ENCODE measurements at regions not wholly inside any gene's neighbourhood (a gene's known extent, or its start where the extent isn't known, plus 50 kb on each side); places are given as distances from the start of the nearest gene placed in this dataset.

DNA sequence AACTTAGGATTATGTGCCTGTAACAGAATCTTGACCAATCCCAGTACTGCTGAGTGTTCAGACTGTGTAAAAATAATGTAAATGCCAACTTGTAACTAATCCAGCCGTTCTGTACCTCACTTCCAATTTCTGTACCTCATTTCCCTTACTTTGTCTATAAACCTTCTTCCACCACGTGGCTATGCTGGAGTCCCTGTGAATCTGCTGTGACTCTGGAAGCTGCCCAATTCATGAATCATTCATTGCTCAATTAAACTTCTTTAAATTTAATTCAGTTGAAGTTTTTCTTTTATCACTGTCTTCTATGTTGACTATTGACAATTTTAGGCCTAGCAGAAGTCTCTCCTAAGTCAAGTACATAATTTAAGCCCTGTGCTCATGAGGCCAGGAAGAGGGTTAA, 215.3 kb upstream of the RHOBTB1 start:
- peak; percentile 66 for DNase-seq (ENCODE audit: low read depth)
- TF ChIP-seq, protein P1, sequence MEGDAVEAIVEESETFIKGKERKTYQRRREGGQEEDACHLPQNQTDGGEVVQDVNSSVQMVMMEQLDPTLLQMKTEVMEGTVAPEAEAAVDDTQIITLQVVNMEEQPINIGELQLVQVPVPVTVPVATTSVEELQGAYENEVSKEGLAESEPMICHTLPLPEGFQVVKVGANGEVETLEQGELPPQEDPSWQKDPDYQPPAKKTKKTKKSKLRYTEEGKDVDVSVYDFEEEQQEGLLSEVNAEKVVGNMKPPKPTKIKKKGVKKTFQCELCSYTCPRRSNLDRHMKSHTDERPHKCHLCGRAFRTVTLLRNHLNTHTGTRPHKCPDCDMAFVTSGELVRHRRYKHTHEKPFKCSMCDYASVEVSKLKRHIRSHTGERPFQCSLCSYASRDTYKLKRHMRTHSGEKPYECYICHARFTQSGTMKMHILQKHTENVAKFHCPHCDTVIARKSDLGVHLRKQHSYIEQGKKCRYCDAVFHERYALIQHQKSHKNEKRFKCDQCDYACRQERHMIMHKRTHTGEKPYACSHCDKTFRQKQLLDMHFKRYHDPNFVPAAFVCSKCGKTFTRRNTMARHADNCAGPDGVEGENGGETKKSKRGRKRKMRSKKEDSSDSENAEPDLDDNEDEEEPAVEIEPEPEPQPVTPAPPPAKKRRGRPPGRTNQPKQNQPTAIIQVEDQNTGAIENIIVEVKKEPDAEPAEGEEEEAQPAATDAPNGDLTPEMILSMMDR (conservative IDR thresholded peaks at IDR 0.05; ENCODE audit: control insufficient read depth, insufficient read depth, low read depth, low read length) = no peak
- no peak overlapping the region for H3K4me3 ChIP-seq (ENCODE audit: control insufficient read depth, low read depth, low read length)

GRCh38 chr10:61157182-61157581, 213.2 kb upstream of the RHOBTB1 start:
- DNase-seq (ENCODE audit: low read depth) = peak; percentile 19
- TF ChIP-seq, protein P1 (conservative IDR thresholded peaks at IDR 0.05; ENCODE audit: control insufficient read depth, insufficient read depth, low read depth, low read length) = no peak
- no peak overlapping the region for H3K4me3 ChIP-seq (ENCODE audit: control insufficient read depth, low read depth, low read length)

GRCh38 chr10:61153771-61154170, 209.8 kb upstream of the RHOBTB1 start:
- no peak overlapping the region for H3K4me3 ChIP-seq (ENCODE audit: control insufficient read depth, low read depth, low read length)
- TF ChIP-seq, protein P1 (conservative IDR thresholded peaks at IDR 0.05; ENCODE audit: control insufficient read depth, insufficient read depth, low read depth, low read length) = no peak
- DNase-seq (ENCODE audit: low read depth) = no peak

- TF ChIP-seq, protein P1 (conservative IDR thresholded peaks at IDR 0.05; ENCODE audit: control insufficient read depth, insufficient read depth, low read depth, low read length) = no peak
- DNase-seq (ENCODE audit: low read depth) = no peak
- no peak overlapping the region for H3K4me3 ChIP-seq (ENCODE audit: control insufficient read depth, low read depth, low read length)
These were observed 207.1 kb upstream of the RHOBTB1 start for GRCh38 chr10:61151059-61151458.

DNA sequence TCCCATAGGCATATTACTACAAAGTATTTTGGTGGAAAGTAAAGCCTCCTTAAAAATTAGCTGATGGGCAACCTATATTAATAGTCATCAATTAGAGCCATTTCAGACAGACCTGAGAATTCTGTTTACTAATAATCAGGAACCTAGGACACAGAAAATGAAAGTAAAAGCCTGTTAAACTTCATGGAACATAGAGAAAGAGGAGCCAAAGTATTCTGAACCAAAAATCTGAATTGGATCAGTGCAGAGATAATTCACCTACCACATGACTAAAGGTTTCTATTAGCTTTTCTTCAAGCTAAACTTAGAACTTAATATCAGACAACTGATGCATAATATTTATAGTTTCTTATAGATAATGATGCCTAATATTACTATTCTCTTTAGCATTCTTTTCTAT, 204.5 kb upstream of the RHOBTB1 start:
- DNase-seq (ENCODE audit: low read depth) = no peak
- TF ChIP-seq, protein P1 (conservative IDR thresholded peaks at IDR 0.05; ENCODE audit: control insufficient read depth, insufficient read depth, low read depth, low read length) = no peak
- H3K4me3 ChIP-seq (ENCODE audit: control insufficient read depth, low read depth, low read length) = no peak overlapping the region

DNA sequence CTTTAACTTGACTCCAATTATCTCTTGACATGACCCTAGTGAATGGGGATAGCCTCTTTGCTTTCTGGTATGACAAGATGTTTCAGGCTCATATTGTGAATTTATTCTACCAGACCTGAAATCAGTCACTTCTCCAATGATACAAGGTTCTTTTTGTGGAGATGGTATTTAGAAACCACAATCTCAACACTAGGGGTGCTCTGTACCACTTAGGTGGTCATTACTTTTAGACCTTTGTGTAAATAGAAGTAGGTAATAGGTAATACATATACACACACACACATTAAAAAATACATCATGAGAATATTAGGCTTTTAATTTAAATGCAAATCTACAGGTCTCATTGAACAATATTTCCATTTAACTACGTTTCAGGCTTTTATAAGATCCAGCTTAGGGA, 199.0 kb upstream of the RHOBTB1 start:
- TF ChIP-seq, protein P1 (conservative IDR thresholded peaks at IDR 0.05; ENCODE audit: control insufficient read depth, insufficient read depth, low read depth, low read length) = peak; percentile 1
- no peak overlapping the region for H3K4me3 ChIP-seq (ENCODE audit: control insufficient read depth, low read depth, low read length)
- DNase-seq (ENCODE audit: low read depth) = no peak

- DNase-seq (ENCODE audit: low read depth) = peak; percentile 78
- TF ChIP-seq, protein P1 (conservative IDR thresholded peaks at IDR 0.05; ENCODE audit: control insufficient read depth, insufficient read depth, low read depth, low read length) = peak; percentile 60
These were observed 196.9 kb upstream of the RHOBTB1 start for GRCh38 chr10:61140765-61141392.

More at GRCh38 chr10:61140765-61141392, 196.9 kb upstream of the RHOBTB1 start:
- no peak overlapping the region for H3K4me3 ChIP-seq (ENCODE audit: control insufficient read depth, low read depth, low read length)

Measured in fibroblast of mammary gland (primary cell).